SK-N-SH (cell line): ENCODE measurements at regions not wholly inside any gene's neighbourhood (a gene's known extent, or its start where the extent isn't known, plus 50 kb on each side); places are given as distances from the start of the nearest gene placed in this dataset.

Experiments
- CTCF ChIP-seq: fragments of 200-600 bp; sonication (generic); IDR thresholded peaks from 2 replicates; pipeline ENCODE4 v1.6.1; 2017; ENCODE audit warnings: antibody characterized with exemption, mild to moderate bottlenecking, moderate library complexity
- IRF3 ChIP-seq: fragments of 150-350 bp; IDR thresholded peaks from 2 replicates; pipeline ENCODE4 v1.6.1; 2016; ENCODE audit warnings: mild to moderate bottlenecking, low read depth, low read length
- NFIC ChIP-seq: IDR thresholded peaks from 2 replicates; pipeline ENCODE4 v1.4.0; 2012; ENCODE audit warnings: borderline replicate concordance
- NRF1 ChIP-seq: IDR thresholded peaks from 2 replicates; pipeline ENCODE4 v1.6.1; 2012; ENCODE audit warnings: low read depth, mild to moderate bottlenecking, low read length
- RAD21 ChIP-seq: IDR thresholded peaks from 2 replicates; pipeline ENCODE4 v1.6.1; 2012; ENCODE audit warnings: mild to moderate bottlenecking, low read length
- RCOR1 ChIP-seq: fragments of 150-350 bp; IDR thresholded peaks from 2 replicates; pipeline ENCODE4 v1.6.1; 2017; ENCODE audit warnings: antibody characterized with exemption, low read length
- TAF1 ChIP-seq: IDR thresholded peaks from 2 replicates; pipeline ENCODE4 v1.6.1; 2012; ENCODE audit warnings: low read depth, mild to moderate bottlenecking, low read length, moderate library complexity, borderline replicate concordance

- TF ChIP-seq CTCF (no peak), RCOR1 (no peak), IRF3 (no peak), RAD21 (no peak), NFIC (no peak), NRF1 (no peak), TAF1 (no peak)
These were observed 1815.3 kb upstream of the CELF4 start for GRCh38 chr18:39380866-39381265.
